ENCODE measurements at regions not wholly inside any gene's neighbourhood (a gene's known extent, or its start where the extent isn't known, plus 50 kb on each side); places are given as distances from the start of the nearest gene placed in this dataset.

- no peak for DNase-seq
Observed at GRCh38 chr2:181146171-181146570, 165.8 kb downstream of the UBE2E3 start.

- DNase-seq = no peak
Observed at GRCh38 chr2:181149056-181149455, 168.7 kb downstream of the UBE2E3 start.

- DNase-seq = no peak
Observed at GRCh38 chr2:181152226-181152625, 171.8 kb downstream of the UBE2E3 start.

- DNase-seq = no peak
Observed at GRCh38 chr2:181152701-181153100, 172.3 kb downstream of the UBE2E3 start.

- DNase-seq = no peak
Observed at GRCh38 chr2:181153886-181154285, 173.5 kb downstream of the UBE2E3 start.

- DNase-seq = no peak
Observed at GRCh38 chr2:181157326-181157725, 176.9 kb downstream of the UBE2E3 start.

GRCh38 chr2:181158427-181158826 lies 178.0 kb downstream of the UBE2E3 start:
- DNase-seq = no peak

- DNase-seq = no peak
Observed at GRCh38 chr2:181161615-181162014, 181.2 kb downstream of the UBE2E3 start.

- DNase-seq = no peak
Observed at GRCh38 chr2:181163139-181163538, 182.7 kb downstream of the UBE2E3 start.

- no peak for DNase-seq
Observed at GRCh38 chr2:181163691-181164090, 183.3 kb downstream of the UBE2E3 start.

- DNase-seq = no peak
Observed at GRCh38 chr2:181164699-181165098, 184.3 kb downstream of the UBE2E3 start.

- no peak for DNase-seq
Observed at GRCh38 chr2:181165199-181165868, 184.9 kb downstream of the UBE2E3 start.

GRCh38 chr2:181169503-181169902 lies 189.1 kb downstream of the UBE2E3 start:
- no peak for DNase-seq

GRCh38 chr2:181170256-181170655 lies 189.9 kb downstream of the UBE2E3 start:
- no peak for DNase-seq

- DNase-seq = no peak
Observed at GRCh38 chr2:181172676-181173075, 192.3 kb downstream of the UBE2E3 start.

GRCh38 chr2:181174611-181175580 lies 194.5 kb downstream of the UBE2E3 start:
- DNase-seq = no peak

GRCh38 chr2:181176540-181176939 lies 196.1 kb downstream of the UBE2E3 start:
- no peak for DNase-seq

- no peak for DNase-seq
Observed at GRCh38 chr2:181177376-181177775, 197.0 kb downstream of the UBE2E3 start.

GRCh38 chr2:181178130-181178529 lies 197.7 kb downstream of the UBE2E3 start:
- no peak for DNase-seq

GRCh38 chr2:181178823-181179412 lies 198.5 kb downstream of the UBE2E3 start:
- DNase-seq = no peak

GRCh38 chr2:181183878-181184542 lies 203.6 kb downstream of the UBE2E3 start:
- DNase-seq = no peak

GRCh38 chr2:181185421-181185820 lies 205.0 kb downstream of the UBE2E3 start:
- no peak for DNase-seq

Data from amygdala (tissue), 56 donors.